Right lung (tissue), 2 donors: ENCODE measurements at regions not wholly inside any gene's neighbourhood (a gene's known extent, or its start where the extent isn't known, plus 50 kb on each side); places are given as distances from the start of the nearest gene placed in this dataset.
"Not testable (repeated sequence)": the region's sequence is repeated elsewhere in the genome, so short reads cannot be mapped to it uniquely, and the experiment has no call there.

Source experiments
- DNase-seq, 2 donors: peaks; one replicate each; pipeline ENCODE4 v3.0.0-alpha.2; 2013

- DNase-seq, result no peak
These were observed 308.6 kb upstream of the PROX1 start for GRCh38 chr1:213679153-213679552.

- DNase-seq, result no peak
These were observed 307.0 kb upstream of the PROX1 start for GRCh38 chr1:213680677-213681325.

GRCh38 chr1:213681788-213682340 lies 305.9 kb upstream of the PROX1 start:
- no peak for DNase-seq

- no peak for DNase-seq
These were observed 304.2 kb upstream of the PROX1 start for GRCh38 chr1:213683529-213683928.

GRCh38 chr1:213684454-213684853 lies 303.3 kb upstream of the PROX1 start:
- DNase-seq, result no peak

- DNase-seq, result no peak
These were observed 301.7 kb upstream of the PROX1 start for GRCh38 chr1:213685992-213686582.

GRCh38 chr1:213686983-213687382 lies 300.8 kb upstream of the PROX1 start:
- no peak for DNase-seq

- no peak for DNase-seq
These were observed 299.9 kb upstream of the PROX1 start for GRCh38 chr1:213687832-213688231.

GRCh38 chr1:213688655-213689054 lies 299.1 kb upstream of the PROX1 start:
- no peak for DNase-seq

GRCh38 chr1:213689260-213689659 lies 298.5 kb upstream of the PROX1 start:
- no peak for DNase-seq

- DNase-seq, result no peak
These were observed 297.3 kb upstream of the PROX1 start for GRCh38 chr1:213690341-213690917.

- DNase-seq, result no peak
These were observed 295.5 kb upstream of the PROX1 start for GRCh38 chr1:213692321-213692720.

- no peak for DNase-seq
These were observed 293.9 kb upstream of the PROX1 start for GRCh38 chr1:213693864-213694263.

GRCh38 chr1:213697192-213697802 lies 290.5 kb upstream of the PROX1 start:
- DNase-seq, result no peak

GRCh38 chr1:213698092-213698702 lies 289.6 kb upstream of the PROX1 start:
- no peak for DNase-seq

- DNase-seq, result no peak
These were observed 285.1 kb upstream of the PROX1 start for GRCh38 chr1:213702703-213703102.

- DNase-seq, result no peak
These were observed 282.8 kb upstream of the PROX1 start for GRCh38 chr1:213704941-213705340.

- not testable (repeated sequence) for DNase-seq
These were observed 275.8 kb upstream of the PROX1 start for GRCh38 chr1:213711833-213712490.

GRCh38 chr1:213714645-213715044 lies 273.1 kb upstream of the PROX1 start:
- no peak for DNase-seq

GRCh38 chr1:213715182-213715581 lies 272.6 kb upstream of the PROX1 start:
- no peak for DNase-seq

GRCh38 chr1:213719462-213719861 lies 268.3 kb upstream of the PROX1 start:
- no peak for DNase-seq

GRCh38 chr1:213720032-213720431 lies 267.7 kb upstream of the PROX1 start:
- DNase-seq, result no peak
